B cell (primary cell): ENCODE measurements at regions not wholly inside any gene's neighbourhood (a gene's known extent, or its start where the extent isn't known, plus 50 kb on each side); places are given as distances from the start of the nearest gene placed in this dataset.

Source experiments
- ATAC-seq: fragments of 200-7000 bp; cut with Tn5 transposase; one replicate; pipeline ENCODE4 v1.10.0; 2021; ENCODE audit warnings: low read depth, mild to moderate bottlenecking, moderate number of reproducible peaks, moderate library complexity
- CTCF ChIA-PET: fragments of 350-600 bp; sonication (Branson Sonifier 250); formaldehyde crosslinking; loops from one replicate; lab custom pipeline; 2021; ENCODE audit warnings: antibody characterized with exemption, inconsistent platforms; lab: Charles Lee
- POLR2A ChIA-PET: fragments of 350-600 bp; sonication (Branson Sonifier 250); formaldehyde crosslinking; loops from one replicate; lab custom pipeline; 2021; ENCODE audit warnings: antibody characterized with exemption; lab: Charles Lee
- DNase-seq: peaks from one replicate; pipeline ENCODE4 v3.0.0; 2013
- H2AFZ ChIP-seq: 2 replicates; pipeline ENCODE4 v1.6.1; 2012; ENCODE audit warnings: mild to moderate bottlenecking, low read depth, low read length; ENCODE audit not compliant: insufficient read depth, poor library complexity, severe bottlenecking
- H3K27ac ChIP-seq, 2 donors: 1 replicate in 1 of 2; 2 replicates in 1 of 2; pipeline ENCODE4 v1.5.1; 2012 to 2013; ENCODE audit warnings: low read length in 2 of 2, mild to moderate bottlenecking in 2 of 2, moderate library complexity in 1 of 2
- H3K27me3 ChIP-seq, 4 experiments: fragments of 200-600 bp in 1 of 4; sonication (generic) in 1 of 4; replicated peaks in 1 of 4; 1 replicate in 2 of 4; 2 replicates in 2 of 4; pipeline versions ENCODE4 v1.6.1 to v1.7.0; 2013 to 2016; ENCODE audit warnings: low read length in 3 of 4, mild to moderate bottlenecking in 2 of 4, mixed read lengths in 1 of 4, moderate library complexity in 1 of 4; ENCODE audit not compliant: insufficient read depth in 4 of 4, control insufficient read depth in 3 of 4; ENCODE audit errors: control extremely low read depth in 1 of 4
- H3K36me3 ChIP-seq, 2 experiments: replicated peaks in 1 of 2; 1 replicate in 1 of 2; 2 replicates in 1 of 2; pipeline versions ENCODE4 v1.6.1 to v1.7.1; 2013; ENCODE audit warnings: low read length in 1 of 2; ENCODE audit not compliant: insufficient read depth in 2 of 2, control insufficient read depth in 1 of 2; ENCODE audit errors: control extremely low read depth in 1 of 2, extremely low read depth in 1 of 2
- H3K4me1 ChIP-seq, 2 donors: fragments of 200-600 bp in 1 of 2; sonication (generic) in 1 of 2; 1 replicate in 1 of 2; 2 replicates in 1 of 2; pipeline versions ENCODE4 v1.5.1 to v1.6.1; 2013 to 2017; ENCODE audit warnings: low read length in 2 of 2; ENCODE audit not compliant: control insufficient read depth in 2 of 2, insufficient read depth in 2 of 2
- H3K4me2 ChIP-seq: replicated peaks from 2 replicates; pipeline ENCODE3; 2012; ENCODE audit warnings: mild to moderate bottlenecking, low read depth, low read length; ENCODE audit not compliant: poor library complexity, severe bottlenecking
- H3K4me3 ChIP-seq, 5 experiments: fragments of 200-600 bp in 1 of 5; sonication (generic) in 1 of 5; 1 replicate in 3 of 5; 2 replicates in 2 of 5; pipeline versions ENCODE4 v1.5.1 to v1.7.0; 2011 to 2016; ENCODE audit warnings: low read length in 4 of 5, mild to moderate bottlenecking in 4 of 5, low read depth in 2 of 5, control low read depth in 1 of 5, moderate library complexity in 1 of 5; ENCODE audit not compliant: insufficient read depth in 1 of 5; ENCODE audit errors: control extremely low read depth in 1 of 5, extremely low read depth in 1 of 5
- H3K79me2 ChIP-seq: fragments of 200-600 bp; sonication (generic); one replicate; pipeline ENCODE4 v1.6.0; 2016; ENCODE audit warnings: low read length; ENCODE audit not compliant: control insufficient read depth, insufficient read depth
- H3K9ac ChIP-seq: fragments of 200-600 bp; sonication (generic); 2 replicates; pipeline ENCODE4 v1.6.1; 2017; ENCODE audit warnings: mild to moderate bottlenecking, low read length, moderate library complexity
- H3K9me3 ChIP-seq, 3 donors: one replicate each; pipeline versions ENCODE4 v1.6.1 to v1.7.1; 2013; ENCODE audit warnings: low read length in 2 of 3; ENCODE audit not compliant: control insufficient read depth in 2 of 3, insufficient read depth in 1 of 3; ENCODE audit errors: control extremely low read depth in 1 of 3
- H4K20me1 ChIP-seq: 2 replicates; pipeline ENCODE4 v1.6.0; 2012; ENCODE audit warnings: mild to moderate bottlenecking, low read length; ENCODE audit not compliant: insufficient read depth, control insufficient read depth, poor library complexity, severe bottlenecking
- H3K27ac Mint-ChIP-seq: one replicate; pipeline ENCODE4 v1.8.0; 2021; ENCODE audit warnings: mixed read lengths
- H3K27me3 Mint-ChIP-seq: one replicate; pipeline ENCODE4 v1.8.0; 2021; ENCODE audit warnings: mixed read lengths
- H3K4me1 Mint-ChIP-seq: one replicate; pipeline ENCODE4 v1.8.0; 2021; ENCODE audit warnings: mixed read lengths
- H3K4me3 Mint-ChIP-seq: one replicate; pipeline ENCODE4 v1.8.0; 2021; ENCODE audit warnings: mixed read lengths
- H3K9me3 Mint-ChIP-seq: one replicate; pipeline ENCODE4 v1.8.0; 2022; ENCODE audit warnings: mixed read lengths; ENCODE audit not compliant: insufficient read depth
- CTCF ChIP-seq: fragments of 200-600 bp; IDR thresholded peaks from one replicate; pipeline ENCODE4 v1.8.0; 2022; ENCODE audit warnings: antibody characterized with exemption, mild to moderate bottlenecking
- EZH2 ChIP-seq: IDR thresholded peaks from 2 replicates; pipeline ENCODE4 v1.6.1; 2012; ENCODE audit warnings: borderline replicate concordance, low read depth, mild to moderate bottlenecking, moderate library complexity, low read length; ENCODE audit not compliant: insufficient read depth, poor library complexity, severe bottlenecking
- WGBS: methylation state at CpG from one replicate; pipeline ENCODE4 v1.1.5; 2013; ENCODE audit warnings: missing lambda C conversion rate; ENCODE audit not compliant: insufficient coverage; 5-methylcytosine and 5-hydroxymethylcytosine counted together
- intact Hi-C: fragments of 100-400 bp; cut with micrococcal nuclease; formaldehyde crosslinking; loops from one replicate; pipeline ENCODE4 v1.10.0; 2022

- POLR2A ChIA-PET, result no interaction called here
Observed at GRCh38 chr9:96152550-96152949, 149.4 kb downstream of the HSD17B3 start.

More at GRCh38 chr9:96152550-96152949, 149.4 kb downstream of the HSD17B3 start:
- Mint-ChIP-seq H3K4me3 (no peak overlapping the region), H3K27me3 (peaks cover 26% of the 10 kb centered on the region), H3K27ac (no peak overlapping the region), H3K9me3 (no peaks in the 10 kb centered on the region), H3K4me1 (peaks cover 16% of the 10 kb centered on the region)
- 83% methylated on average over 1 of the region's 2 CpGs for WGBS
- intact Hi-C loops, result no loop called here
- Histone ChIP-seq H3K79me2 (no peaks in the 10 kb centered on the region), H3K27ac (no peak overlapping the region), H3K4me3 (no peak overlapping the region), H2AFZ (no peak overlapping the region), H3K4me1 (peaks cover 8 to 14% of the 10 kb centered on the region in 2 donors), H4K20me1 (no peaks in the 10 kb centered on the region), H3K4me2 (no peak overlapping the region), H3K9ac (no peak overlapping the region), H3K36me3 (no peaks in the 10 kb centered on the region), H3K27me3 (peaks cover 0 to 3% (median 1%) of the 10 kb centered on the region in 4 experiments), H3K9me3 (no peaks in the 10 kb centered on the region)
- DNase-seq, result no peak
- no peak for ATAC-seq
- CTCF ChIA-PET, result no interaction called here
- no peak for TF ChIP-seq CTCF
- TF ChIP-seq EZH2, result no peak
